Renal cortex interstitium (tissue), 11 donors: ENCODE measurements at regions not wholly inside any gene's neighbourhood (a gene's known extent, or its start where the extent isn't known, plus 50 kb on each side); places are given as distances from the start of the nearest gene placed in this dataset.

Source experiments
- DNase-seq, 11 donors: peaks; one replicate each; pipeline ENCODE4 v3.0.0-alpha.2; 2013; ENCODE audit warnings: low read depth in 9 of 11, low spot score in 4 of 11; ENCODE audit errors: extremely low read depth in 1 of 11

GRCh38 chr17:74040729-74041128 is 162.7 kb upstream of the RPL38 start:
- DNase-seq = no peak

- DNase-seq = no peak
These were observed 161.4 kb upstream of the RPL38 start for GRCh38 chr17:74041869-74042640.

- no peak for DNase-seq
These were observed 160.6 kb upstream of the RPL38 start for GRCh38 chr17:74042744-74043486.

- DNase-seq = no peak
These were observed 159.5 kb upstream of the RPL38 start for GRCh38 chr17:74043976-74044375.

- DNase-seq = no peak
These were observed 157.7 kb upstream of the RPL38 start for GRCh38 chr17:74045608-74046280.

GRCh38 chr17:74049167-74049966 is 154.1 kb upstream of the RPL38 start:
- no peak for DNase-seq

- DNase-seq = peak in 2 of 11 donors; percentile 20 to 35
These were observed 153.5 kb upstream of the RPL38 start for GRCh38 chr17:74049967-74050458.

GRCh38 chr17:74051348-74051747 is 152.1 kb upstream of the RPL38 start:
- no peak for DNase-seq

GRCh38 chr17:74052993-74053711 is 150.3 kb upstream of the RPL38 start:
- no peak for DNase-seq

- peak in 1 of 11 donors; percentile 31 for DNase-seq
These were observed 149.8 kb upstream of the RPL38 start for GRCh38 chr17:74053712-74054078.

- no peak for DNase-seq
These were observed 149.2 kb upstream of the RPL38 start for GRCh38 chr17:74054249-74054648.

GRCh38 chr17:74055508-74056160 is 147.8 kb upstream of the RPL38 start:
- no peak for DNase-seq

GRCh38 chr17:74059479-74060240 is 143.8 kb upstream of the RPL38 start:
- no peak for DNase-seq

- no peak for DNase-seq
These were observed 141.7 kb upstream of the RPL38 start for GRCh38 chr17:74061758-74062157.

GRCh38 chr17:74062234-74062633 is 141.2 kb upstream of the RPL38 start:
- DNase-seq = no peak

- no peak for DNase-seq
These were observed 140.0 kb upstream of the RPL38 start for GRCh38 chr17:74063439-74063838.

GRCh38 chr17:74070374-74070773 is 133.1 kb upstream of the RPL38 start:
- no peak for DNase-seq
